ENCODE measurements at regions not wholly inside any gene's neighbourhood (a gene's known extent, or its start where the extent isn't known, plus 50 kb on each side); places are given as distances from the start of the nearest gene placed in this dataset.
"Not testable (repeated sequence)": the region's sequence is repeated elsewhere in the genome, so short reads cannot be mapped to it uniquely, and the experiment has no call there.

GRCh38 chr7:76679174-76679573 lies 52.1 kb upstream of the POMZP3 start:
- FAIRE-seq; DNase-seq (ENCODE audit: insufficient read length, low spot score): not testable (repeated sequence)

GRCh38 chr7:76678500-76678899 lies 51.4 kb upstream of the POMZP3 start:
- not testable (repeated sequence) for DNase-seq (ENCODE audit: insufficient read length, low spot score)
- peak; percentile 56 for FAIRE-seq

- not testable (repeated sequence) for FAIRE-seq; DNase-seq (ENCODE audit: insufficient read length, low spot score)
Measured at GRCh38 chr7:76676890-76677289, 49.8 kb upstream of the POMZP3 start.
